Amniotic stem cell (primary cell): ENCODE measurements at regions not wholly inside any gene's neighbourhood (a gene's known extent, or its start where the extent isn't known, plus 50 kb on each side); places are given as distances from the start of the nearest gene placed in this dataset.

ENCODE experiments used
- DNase-seq: peaks from one replicate; lab custom pipeline; 2025; lab: John Stamatoyannopoulos, UW

DNA sequence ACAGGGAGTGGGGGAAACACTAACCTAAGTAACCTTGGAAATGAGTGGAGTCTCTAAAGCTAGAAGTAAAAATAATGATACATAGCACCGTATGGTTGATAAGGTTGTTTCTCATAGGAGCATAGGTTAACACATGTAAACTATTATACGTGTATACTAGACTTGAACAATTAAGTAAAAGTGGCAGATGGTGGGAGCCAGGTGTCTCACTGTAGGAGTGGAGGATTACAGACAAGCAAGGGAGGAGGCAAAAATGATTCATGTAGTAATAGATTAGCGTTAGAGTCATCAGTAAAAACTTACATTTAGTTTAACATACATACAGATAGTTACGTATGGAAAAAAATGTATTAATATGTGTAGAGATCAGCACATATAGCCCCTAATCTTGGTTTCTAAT, 138.4 kb upstream of the DSCAM start:
- DNase-seq, result no peak

GRCh38 chr21:40990366-40990765, 143.4 kb upstream of the DSCAM start:
- DNase-seq, result no peak

- no peak for DNase-seq
These were observed 150.9 kb upstream of the DSCAM start for GRCh38 chr21:40997831-40998230.

DNA sequence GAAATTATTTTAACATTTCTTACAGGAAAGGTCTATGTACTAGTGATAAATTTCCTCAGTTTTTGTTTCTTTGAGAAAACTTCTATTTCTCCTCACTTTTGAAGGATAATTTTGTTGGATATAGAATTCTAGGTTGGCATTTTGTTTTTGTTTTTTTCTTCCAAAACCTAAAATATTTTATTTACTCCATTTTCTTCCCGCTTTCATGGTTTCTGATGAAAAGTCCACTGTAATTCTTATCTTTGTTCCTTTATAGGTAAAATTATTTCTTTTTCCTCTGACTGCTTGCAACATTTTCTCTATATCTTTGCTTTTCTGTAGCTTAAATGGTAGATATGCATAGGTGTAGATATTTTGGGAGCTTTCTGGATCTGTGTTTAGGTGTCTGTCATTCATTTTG, 153.9 kb upstream of the DSCAM start:
- no peak for DNase-seq

DNA sequence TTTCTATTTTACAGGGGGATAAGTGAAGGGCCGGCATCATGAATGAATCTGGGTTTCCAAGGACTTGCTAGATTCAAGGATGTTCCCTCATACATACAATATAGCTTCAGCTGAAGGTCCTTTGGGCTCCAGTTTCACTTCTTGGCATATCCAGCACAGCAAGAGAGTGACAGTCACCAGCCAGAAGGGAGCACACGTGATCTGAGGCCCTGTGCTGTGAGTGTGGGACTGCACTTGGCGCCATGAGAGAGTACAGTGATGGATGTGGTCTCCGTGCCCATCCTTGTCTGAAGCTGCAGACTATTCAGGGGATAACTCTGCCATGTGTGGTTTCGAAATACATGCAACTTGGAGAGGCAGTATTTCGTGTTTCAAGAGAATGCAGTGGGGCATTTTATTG, 159.7 kb upstream of the DSCAM start:
- DNase-seq, result no peak

DNA sequence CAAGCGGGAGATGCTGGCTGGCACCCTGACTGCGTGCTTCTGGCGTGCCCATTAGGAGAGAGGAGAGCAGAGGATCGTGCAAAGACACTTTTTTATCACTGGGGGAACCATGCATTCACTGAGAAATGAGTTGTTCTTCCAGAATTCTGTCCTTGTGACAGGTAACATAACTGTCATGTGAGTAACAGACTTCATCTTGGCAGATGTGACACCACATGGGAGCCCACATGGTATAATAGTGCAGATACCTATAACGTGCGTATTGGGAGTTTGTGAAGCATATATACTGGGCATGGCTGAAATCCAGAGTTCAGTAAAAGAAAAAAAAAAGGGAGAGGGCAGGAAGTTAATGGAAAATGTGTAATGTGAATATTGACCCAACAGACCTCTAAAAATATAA, 159.6 kb upstream of the BACE2 start:
- no peak for DNase-seq

DNA sequence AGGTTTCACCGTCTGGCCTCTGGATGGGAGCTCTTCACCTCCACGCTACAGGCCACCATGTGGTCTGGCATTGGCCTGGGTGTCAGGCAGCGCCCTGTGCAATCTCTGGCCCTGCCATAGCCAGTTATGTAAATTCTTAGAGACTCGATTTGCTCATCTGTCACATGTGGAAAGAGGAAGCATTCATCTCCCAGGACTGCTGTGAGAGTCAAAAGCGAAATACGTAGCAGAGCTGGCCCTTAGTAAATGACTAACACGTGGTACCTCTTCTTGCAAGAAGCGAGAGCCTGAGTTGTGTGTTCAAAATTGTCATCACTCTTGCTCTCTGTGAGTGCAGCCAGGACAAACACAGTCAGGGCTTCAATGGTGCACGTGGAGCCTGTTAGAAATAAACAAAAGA, 159.0 kb upstream of the BACE2 start:
- no peak for DNase-seq

GRCh38 chr21:41009398-41010100, 158.4 kb upstream of the BACE2 start:
- DNase-seq, result no peak

DNA sequence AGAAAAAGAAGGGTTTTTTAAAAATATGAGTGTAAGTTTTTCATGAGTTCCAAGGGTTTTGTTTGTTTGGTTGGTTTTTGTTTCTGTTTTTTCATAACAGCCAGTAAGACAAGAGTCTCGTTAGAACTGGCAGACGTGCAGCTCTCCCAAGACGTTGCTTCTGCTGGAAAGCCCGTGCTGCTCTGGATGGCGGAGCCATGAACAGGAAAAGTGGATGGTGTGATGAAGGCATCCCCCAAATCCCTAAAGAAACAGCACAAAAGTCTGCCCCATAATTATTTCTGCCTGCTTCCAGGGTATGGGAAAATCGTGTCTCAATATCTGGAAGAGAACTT, 157.9 kb upstream of the BACE2 start:
- no peak for DNase-seq

DNA sequence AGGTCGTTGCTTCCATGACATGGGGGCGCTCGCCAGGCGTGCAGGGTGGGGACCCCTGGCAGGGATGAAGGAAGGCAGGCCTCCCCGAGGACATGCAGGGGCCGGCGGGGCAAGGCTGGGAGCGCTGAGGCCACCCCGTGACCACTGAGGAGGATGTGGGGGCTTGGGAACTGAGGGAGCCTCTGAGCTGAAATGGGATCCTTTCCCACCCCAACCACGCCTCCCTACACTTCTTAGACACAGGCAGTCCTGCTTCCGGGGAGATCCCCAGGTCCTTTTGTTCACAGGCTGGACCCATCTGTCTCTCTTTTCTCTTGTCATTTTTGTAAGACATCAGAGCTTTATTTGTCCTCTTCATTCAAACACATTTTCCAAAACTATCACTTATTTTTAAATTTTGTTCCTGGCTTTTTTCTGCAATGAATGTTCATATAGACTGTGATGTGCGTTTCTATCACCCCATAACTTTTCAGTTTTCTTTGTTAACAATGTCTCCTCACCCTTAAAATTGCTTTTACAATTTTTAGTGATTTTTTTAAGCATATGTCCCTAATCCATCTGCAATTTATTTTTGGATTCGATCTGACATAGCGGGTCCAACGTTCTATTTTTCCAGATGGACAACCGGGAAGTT, 156.7 kb upstream of the BACE2 start:
- no peak for DNase-seq

DNA sequence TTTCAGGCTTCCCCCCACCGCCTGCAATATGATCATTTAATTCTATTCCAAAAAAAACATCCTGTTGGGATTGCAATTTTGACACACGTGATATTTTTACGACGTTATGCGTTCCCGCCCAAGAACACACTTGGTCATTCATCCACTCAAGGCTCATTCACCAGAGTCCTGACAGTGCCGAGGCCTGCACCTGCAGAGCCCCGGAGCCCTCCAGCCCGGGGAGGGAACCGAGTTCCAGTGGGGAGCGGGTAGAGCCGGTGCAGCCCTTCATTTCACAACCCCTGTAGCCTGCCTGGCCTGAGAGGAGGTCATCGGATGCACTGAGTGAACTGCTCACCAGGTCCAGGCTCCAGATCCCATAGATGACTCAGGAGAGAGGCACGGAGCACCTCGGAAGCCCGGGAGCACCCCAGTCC, 156.0 kb upstream of the BACE2 start:
- no peak for DNase-seq

- DNase-seq, result no peak
These were observed 155.5 kb upstream of the BACE2 start for GRCh38 chr21:41012425-41012824.

- DNase-seq, result no peak
These were observed 151.5 kb upstream of the BACE2 start for GRCh38 chr21:41016472-41016871.

DNA sequence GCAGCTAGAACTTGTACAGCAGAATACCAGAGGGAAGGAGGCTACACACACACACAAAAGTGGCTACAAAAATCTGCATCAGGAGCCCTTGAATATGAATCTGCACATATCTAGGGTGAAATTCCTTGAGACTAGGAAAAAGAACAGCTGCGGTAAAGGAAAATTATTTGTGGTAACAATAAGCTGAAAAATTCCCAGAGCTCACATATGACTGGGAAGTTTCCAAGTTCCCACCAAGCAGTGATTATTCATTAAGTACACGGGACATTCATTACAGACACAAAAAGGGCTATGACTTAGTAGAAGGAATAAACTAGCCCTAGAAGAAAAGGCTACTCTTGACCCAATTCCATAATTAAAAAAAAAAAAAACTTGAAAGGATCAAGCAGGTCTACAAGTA, 149.5 kb upstream of the BACE2 start:
- DNase-seq, result no peak

- no peak for DNase-seq
These were observed 144.0 kb upstream of the BACE2 start for GRCh38 chr21:41023936-41024335.

- no peak for DNase-seq
These were observed 143.6 kb upstream of the BACE2 start for GRCh38 chr21:41024341-41024740.

DNA sequence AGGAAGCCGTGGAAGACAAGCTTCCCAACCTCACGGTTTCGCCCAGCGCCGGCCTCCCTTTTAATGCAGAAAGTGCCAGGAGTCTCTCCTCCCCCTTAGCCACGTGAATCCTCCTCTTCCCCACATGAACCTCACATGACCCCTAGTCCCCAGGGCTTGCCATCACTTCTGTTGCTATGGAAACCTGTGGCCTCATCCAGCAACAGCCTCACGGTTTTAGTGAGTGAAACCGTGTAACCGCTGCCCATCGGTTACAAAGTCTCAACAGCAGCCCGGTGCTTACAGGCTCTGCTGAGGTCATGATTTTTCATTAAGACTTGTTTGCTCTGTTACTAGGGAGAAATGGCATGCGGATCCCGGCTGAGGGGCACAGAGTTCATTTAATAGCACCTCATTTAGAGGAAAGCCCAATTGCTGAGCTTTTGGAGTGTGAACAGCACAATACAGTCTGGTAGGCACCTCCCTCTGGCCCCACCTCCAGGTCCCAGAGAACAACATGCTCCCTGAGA, 143.2 kb upstream of the BACE2 start:
- DNase-seq, result no peak

DNA sequence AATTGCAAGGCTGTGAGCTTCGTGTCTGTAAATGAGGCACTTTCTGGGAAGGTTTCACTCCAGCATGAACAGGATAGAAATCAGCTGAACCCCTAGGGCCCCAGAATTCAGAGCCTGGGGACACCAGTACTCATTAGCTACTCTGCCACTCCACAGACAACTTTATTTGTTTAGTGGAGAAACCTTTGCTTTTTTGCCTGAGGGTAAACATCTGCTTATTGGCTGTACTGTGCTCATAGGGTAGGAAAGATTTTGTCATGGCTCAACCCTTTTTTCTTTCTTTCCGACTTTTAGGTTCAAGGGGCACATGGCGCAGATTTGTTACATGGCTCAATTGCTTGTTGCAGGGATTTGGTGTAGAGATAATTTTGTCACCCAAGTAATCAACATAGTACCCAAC, 138.4 kb upstream of the BACE2 start:
- no peak for DNase-seq

- DNase-seq, result no peak
These were observed 136.2 kb upstream of the BACE2 start for GRCh38 chr21:41031701-41032220.

DNA sequence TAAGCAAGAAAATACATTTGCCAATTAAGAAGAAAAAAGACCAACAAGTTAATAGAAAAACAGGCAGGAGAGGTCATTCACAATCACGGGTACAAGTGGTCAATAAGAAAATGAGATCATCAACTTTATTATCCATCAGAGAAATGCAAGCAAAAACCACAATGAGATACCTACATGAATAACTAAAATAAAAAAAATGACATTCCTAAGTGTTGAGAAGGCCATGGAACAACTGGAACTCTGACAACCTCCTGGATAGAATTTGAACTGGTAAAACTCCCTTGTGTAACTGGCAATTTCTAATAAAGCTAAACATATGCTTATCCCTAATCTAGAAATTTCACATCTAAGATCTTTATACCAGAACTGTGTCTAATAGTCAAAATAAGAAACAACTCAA, 135.4 kb upstream of the BACE2 start:
- no peak for DNase-seq

- DNase-seq, result no peak
These were observed 130.7 kb upstream of the BACE2 start for GRCh38 chr21:41037212-41037611.

DNA sequence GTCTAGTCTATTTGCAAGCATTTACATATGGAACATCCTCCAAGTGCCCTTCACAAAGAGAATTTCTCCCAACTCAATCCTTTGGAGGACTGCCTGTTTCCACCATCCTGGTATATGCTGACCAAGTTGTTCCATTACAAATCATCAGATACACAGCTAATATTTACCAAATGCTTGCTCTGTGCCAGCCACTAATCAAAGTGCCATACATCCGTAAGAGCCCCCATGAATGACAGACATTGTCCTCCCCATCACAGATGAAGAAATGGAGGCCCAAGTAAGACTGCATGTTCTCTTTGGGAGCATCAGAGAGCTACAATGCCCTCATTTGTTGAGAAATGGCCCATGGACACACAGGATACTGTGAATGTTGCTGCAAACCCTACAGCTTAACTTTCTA, 130.0 kb upstream of the BACE2 start:
- no peak for DNase-seq

DNA sequence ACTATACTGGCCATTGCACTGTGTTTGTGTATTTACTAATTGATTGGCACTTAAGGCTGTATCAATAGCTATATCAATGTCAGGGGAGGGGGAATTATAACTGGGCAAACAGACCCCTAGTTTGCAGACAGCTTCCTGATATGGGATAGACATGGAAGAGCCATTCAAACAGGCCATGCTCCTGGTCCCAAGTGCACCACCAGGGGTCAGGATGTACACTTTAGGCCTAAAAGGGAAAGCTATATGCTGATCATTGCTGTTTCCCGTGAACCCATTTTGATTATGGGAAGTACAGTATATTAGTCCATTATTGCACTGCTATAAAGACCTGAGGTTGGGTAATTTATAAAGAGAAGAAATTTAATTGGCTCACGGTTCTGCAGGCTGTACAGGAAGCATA, 124.9 kb upstream of the BACE2 start:
- no peak for DNase-seq
